ENCODE measurements at regions not wholly inside any gene's neighbourhood (a gene's known extent, or its start where the extent isn't known, plus 50 kb on each side); places are given as distances from the start of the nearest gene placed in this dataset.

DNA sequence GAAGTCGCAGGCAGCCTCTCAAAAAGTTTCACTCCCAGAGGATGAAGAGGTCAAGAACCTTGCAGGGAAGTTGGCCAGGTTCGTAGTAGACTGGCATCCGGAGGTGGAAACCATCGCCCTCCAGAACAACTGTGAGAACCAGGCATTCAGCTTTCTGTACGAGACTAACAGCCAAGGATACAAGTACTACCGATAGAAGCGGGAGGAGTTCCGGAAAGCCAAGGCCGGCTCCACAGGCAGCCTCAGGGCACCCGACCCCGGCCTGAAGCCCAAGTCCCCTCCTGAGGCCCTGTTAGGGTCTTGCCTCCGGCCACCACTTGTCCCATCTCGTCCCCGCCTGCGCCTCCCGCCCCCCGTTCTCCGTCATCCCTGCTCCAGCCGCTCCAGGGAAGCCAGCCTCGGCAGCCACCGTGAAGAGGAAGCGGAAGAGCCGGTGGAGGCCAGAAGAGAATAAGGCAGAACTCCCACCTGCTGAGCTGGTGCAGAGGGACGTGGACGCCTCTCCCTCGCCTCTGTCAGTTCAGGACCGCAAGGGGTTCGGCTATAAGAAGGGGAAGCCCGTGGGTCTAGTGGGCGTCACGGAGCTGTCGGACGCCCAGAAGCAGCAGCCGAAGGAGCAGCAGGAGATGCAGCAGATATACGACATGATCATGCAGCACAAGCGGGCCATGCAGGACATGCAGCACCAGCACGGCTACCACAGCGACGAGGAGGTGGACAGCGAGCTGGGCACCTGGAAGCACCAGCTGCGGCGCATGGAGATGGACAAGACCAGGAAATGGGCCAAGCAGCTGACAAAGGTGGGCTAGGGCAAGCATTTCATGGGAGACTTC, 366.8 kb upstream of the ATXN7L3B start:
- Histone ChIP-seq H3K4me3 (no peak overlapping the region), H2AFZ (no peak overlapping the region), H3K27ac (ENCODE audit: low read depth) (no peak overlapping the region), H3K36me3 (ENCODE audit: insufficient read depth) (no peaks in the 10 kb centered on the region; the same call in 1 of the 2 replicates), H3F3A (replicated peaks; ENCODE audit: low read depth) (no peaks in the 10 kb centered on the region), H3K4me2 (no peak overlapping the region), H3K27me3 (ENCODE audit: insufficient read depth) (no peaks in the 10 kb centered on the region), H3K79me2 (replicated peaks; ENCODE audit: insufficient read depth) (no peaks in the 10 kb centered on the region), H3K4me1 (ENCODE audit: insufficient read depth) (no peaks in the 10 kb centered on the region), H4K20me1 (replicated peaks; ENCODE audit: insufficient read depth) (no peaks in the 10 kb centered on the region), H3K9me2 (ENCODE audit: insufficient read depth) (no peaks in the 10 kb centered on the region)
- DNase-seq (ENCODE audit: low spot score) (no peak), ATAC-seq (no peak)
- Mint-ChIP-seq H3K4me1 (no peaks in the 10 kb centered on the region), H3K27me3 (ENCODE audit: insufficient read depth, low read depth, poor library complexity) (no peaks in the 10 kb centered on the region), H3K4me3 (no peak overlapping the region), H3K9me3 (peaks cover 8% of the 10 kb centered on the region; the same call in 1 of the 3 replicates), H3K27ac (no peak overlapping the region), H3K36me3 (ENCODE audit: low read depth) (no peaks in the 10 kb centered on the region; the same call in 2 of the 3 replicates)
- TF ChIP-seq POLR2AphosphoS5 (IDR thresholded peaks at IDR 0.05; ENCODE audit: low read depth): no peak
- no peak for TF ChIP-seq ZNF331 (CRISPR knock-in tag; IDR thresholded peaks at IDR 0.05; ENCODE audit: low read depth)
- TF ChIP-seq, protein P1, sequence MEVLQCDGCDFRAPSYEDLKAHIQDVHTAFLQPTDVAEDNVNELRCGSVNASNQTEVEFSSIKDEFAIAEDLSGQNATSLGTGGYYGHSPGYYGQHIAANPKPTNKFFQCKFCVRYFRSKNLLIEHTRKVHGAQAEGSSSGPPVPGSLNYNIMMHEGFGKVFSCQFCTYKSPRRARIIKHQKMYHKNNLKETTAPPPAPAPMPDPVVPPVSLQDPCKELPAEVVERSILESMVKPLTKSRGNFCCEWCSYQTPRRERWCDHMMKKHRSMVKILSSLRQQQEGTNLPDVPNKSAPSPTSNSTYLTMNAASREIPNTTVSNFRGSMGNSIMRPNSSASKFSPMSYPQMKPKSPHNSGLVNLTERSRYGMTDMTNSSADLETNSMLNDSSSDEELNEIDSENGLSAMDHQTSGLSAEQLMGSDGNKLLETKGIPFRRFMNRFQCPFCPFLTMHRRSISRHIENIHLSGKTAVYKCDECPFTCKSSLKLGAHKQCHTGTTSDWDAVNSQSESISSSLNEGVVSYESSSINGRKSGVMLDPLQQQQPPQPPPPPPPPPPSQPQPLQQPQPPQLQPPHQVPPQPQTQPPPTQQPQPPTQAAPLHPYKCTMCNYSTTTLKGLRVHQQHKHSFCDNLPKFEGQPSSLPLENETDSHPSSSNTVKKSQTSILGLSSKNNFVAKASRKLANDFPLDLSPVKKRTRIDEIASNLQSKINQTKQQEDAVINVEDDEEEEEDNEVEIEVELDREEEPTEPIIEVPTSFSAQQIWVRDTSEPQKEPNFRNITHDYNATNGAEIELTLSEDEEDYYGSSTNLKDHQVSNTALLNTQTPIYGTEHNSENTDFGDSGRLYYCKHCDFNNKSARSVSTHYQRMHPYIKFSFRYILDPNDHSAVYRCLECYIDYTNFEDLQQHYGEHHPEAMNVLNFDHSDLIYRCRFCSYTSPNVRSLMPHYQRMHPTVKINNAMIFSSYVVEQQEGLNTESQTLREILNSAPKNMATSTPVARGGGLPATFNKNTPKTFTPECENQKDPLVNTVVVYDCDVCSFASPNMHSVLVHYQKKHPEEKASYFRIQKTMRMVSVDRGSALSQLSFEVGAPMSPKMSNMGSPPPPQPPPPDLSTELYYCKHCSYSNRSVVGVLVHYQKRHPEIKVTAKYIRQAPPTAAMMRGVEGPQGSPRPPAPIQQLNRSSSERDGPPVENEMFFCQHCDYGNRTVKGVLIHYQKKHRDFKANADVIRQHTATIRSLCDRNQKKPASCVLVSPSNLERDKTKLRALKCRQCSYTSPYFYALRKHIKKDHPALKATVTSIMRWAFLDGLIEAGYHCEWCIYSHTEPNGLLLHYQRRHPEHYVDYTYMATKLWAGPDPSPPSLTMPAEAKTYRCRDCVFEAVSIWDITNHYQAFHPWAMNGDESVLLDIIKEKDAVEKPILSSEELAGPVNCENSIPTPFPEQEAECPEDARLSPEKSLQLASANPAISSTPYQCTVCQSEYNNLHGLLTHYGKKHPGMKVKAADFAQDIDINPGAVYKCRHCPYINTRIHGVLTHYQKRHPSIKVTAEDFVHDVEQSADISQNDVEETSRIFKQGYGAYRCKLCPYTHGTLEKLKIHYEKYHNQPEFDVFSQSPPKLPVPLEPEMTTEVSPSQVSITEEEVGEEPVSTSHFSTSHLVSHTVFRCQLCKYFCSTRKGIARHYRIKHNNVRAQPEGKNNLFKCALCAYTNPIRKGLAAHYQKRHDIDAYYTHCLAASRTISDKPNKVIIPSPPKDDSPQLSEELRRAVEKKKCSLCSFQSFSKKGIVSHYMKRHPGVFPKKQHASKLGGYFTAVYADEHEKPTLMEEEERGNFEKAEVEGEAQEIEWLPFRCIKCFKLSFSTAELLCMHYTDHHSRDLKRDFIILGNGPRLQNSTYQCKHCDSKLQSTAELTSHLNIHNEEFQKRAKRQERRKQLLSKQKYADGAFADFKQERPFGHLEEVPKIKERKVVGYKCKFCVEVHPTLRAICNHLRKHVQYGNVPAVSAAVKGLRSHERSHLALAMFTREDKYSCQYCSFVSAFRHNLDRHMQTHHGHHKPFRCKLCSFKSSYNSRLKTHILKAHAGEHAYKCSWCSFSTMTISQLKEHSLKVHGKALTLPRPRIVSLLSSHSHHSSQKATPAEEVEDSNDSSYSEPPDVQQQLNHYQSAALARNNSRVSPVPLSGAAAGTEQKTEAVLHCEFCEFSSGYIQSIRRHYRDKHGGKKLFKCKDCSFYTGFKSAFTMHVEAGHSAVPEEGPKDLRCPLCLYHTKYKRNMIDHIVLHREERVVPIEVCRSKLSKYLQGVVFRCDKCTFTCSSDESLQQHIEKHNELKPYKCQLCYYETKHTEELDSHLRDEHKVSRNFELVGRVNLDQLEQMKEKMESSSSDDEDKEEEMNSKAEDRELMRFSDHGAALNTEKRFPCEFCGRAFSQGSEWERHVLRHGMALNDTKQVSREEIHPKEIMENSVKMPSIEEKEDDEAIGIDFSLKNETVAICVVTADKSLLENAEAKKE (CRISPR knock-in tag; IDR thresholded peaks at IDR 0.05): no peak
- no peak for TF ChIP-seq NANOG (IDR thresholded peaks at IDR 0.05; ENCODE audit: borderline replicate concordance)
- TF ChIP-seq CREB1 (CRISPR knock-in tag; IDR thresholded peaks at IDR 0.05; ENCODE audit: low read depth): no peak
- TF ChIP-seq EZH2phosphoT487 (IDR thresholded peaks at IDR 0.05; ENCODE audit: unreplicated experiment): no peak
- no peak for TF ChIP-seq EZH2 (IDR thresholded peaks at IDR 0.05; ENCODE audit: low read depth, unreplicated experiment)

Data from GM23338 (cell line).